GM12878 (cell line): ENCODE measurements at regions not wholly inside any gene's neighbourhood (a gene's known extent, or its start where the extent isn't known, plus 50 kb on each side); places are given as distances from the start of the nearest gene placed in this dataset.

ENCODE experiments used
- ATAC-seq: fragments of 200-7000 bp; cut with Tn5 transposase; 3 replicates; pipeline ENCODE4 v1.9.1; 2020; ENCODE audit warnings: mild to moderate bottlenecking, moderate library complexity
- BruUV-seq: library from RNA; stranded (reverse); fragments of 400-500 nt; replicated peaks from 2 replicates; lab custom pipeline; 2021; lab: Mats Ljungman, UMichigan
- CTCF ChIA-PET: fragments of 300-600 bp; sonication (Branson Sonifier 250); formaldehyde crosslinking; extraction: SDS; loops from one replicate; lab custom pipeline; 2021; ENCODE audit warnings: inconsistent platforms; lab: Yijun Ruan, JAX
- POLR2A ChIA-PET: fragments of 350-600 bp; formaldehyde crosslinking; extraction: SDS; loops from one replicate; lab custom pipeline; 2021; ENCODE audit warnings: inconsistent platforms; lab: Charles Lee
- RAD21 ChIA-PET: fragments of 300-600 bp; sonication (Branson Sonifier 250); formaldehyde crosslinking; loops from one replicate; lab custom pipeline; 2023; ENCODE audit warnings: antibody characterized with exemption; ENCODE audit not compliant: unreplicated experiment; lab: Charles Lee
- SMC1A ChIA-PET: fragments of 300-600 bp; sonication (Branson Sonifier 250); formaldehyde crosslinking; loops from one replicate; lab custom pipeline; 2023; ENCODE audit not compliant: unreplicated experiment, uncharacterized antibody; lab: Charles Lee
- DNase-seq: peaks from one replicate; pipeline ENCODE4 v3.0.0-alpha.2; 2011; ENCODE audit warnings: low read depth, low spot score
- FAIRE-seq: peaks from 3 replicates; lab custom pipeline; 2011; peaks lifted over from hg19 to GRCh38; lab: Jason Lieb, UNC
- H2AFZ ChIP-seq: 2 replicates; pipeline ENCODE4 v1.6.0; 2011; ENCODE audit warnings: low read depth, low read length, control low read depth; ENCODE audit not compliant: control insufficient read depth
- H3K27ac ChIP-seq: 2 replicates; pipeline ENCODE4 v1.5.1; 2011; ENCODE audit warnings: control low read depth; ENCODE audit not compliant: control insufficient read depth, insufficient read depth
- H3K27me3 ChIP-seq, 2 experiments: replicated peaks in 1 of 2; 2 replicates each; pipeline versions ENCODE4 v1.6.0 to v1.6.1; 2011; ENCODE audit warnings: low read length in 1 of 2; ENCODE audit not compliant: control insufficient read depth in 2 of 2, insufficient read depth in 2 of 2
- H3K36me3 ChIP-seq, 2 experiments: 2 replicates each; pipeline ENCODE4 v1.5.1; 2011; ENCODE audit warnings: low read length in 1 of 2; ENCODE audit not compliant: control insufficient read depth in 2 of 2, insufficient read depth in 2 of 2
- H3K4me1 ChIP-seq: 2 replicates; pipeline ENCODE4 v1.6.1; 2011; ENCODE audit warnings: mild to moderate bottlenecking, low read length, moderate library complexity, mixed read lengths; ENCODE audit not compliant: control insufficient read depth, insufficient read depth
- H3K4me2 ChIP-seq: 2 replicates; pipeline ENCODE4 v1.6.0; 2011; ENCODE audit warnings: control low read depth; ENCODE audit not compliant: control insufficient read depth, insufficient read depth
- H3K4me3 ChIP-seq: fragments of 200-600 bp; sonication (generic); 2 replicates; pipeline ENCODE4 v1.5.1; 2016
- H3K79me2 ChIP-seq: 2 replicates; pipeline ENCODE4 v1.6.0; 2011; ENCODE audit warnings: low read length; ENCODE audit not compliant: control insufficient read depth, insufficient read depth
- H3K9ac ChIP-seq: 2 replicates; pipeline ENCODE4 v1.8.0; 2011; ENCODE audit warnings: low read length, control low read depth, mixed read lengths; ENCODE audit not compliant: control insufficient read depth, insufficient read depth
- H3K9me3 ChIP-seq: replicated peaks from 3 replicates; pipeline ENCODE4 v1.5.1; 2011; ENCODE audit warnings: mild to moderate bottlenecking, low read length; ENCODE audit not compliant: control insufficient read depth, insufficient read depth
- H4K20me1 ChIP-seq: 2 replicates; pipeline ENCODE4 v1.6.0; 2011; ENCODE audit not compliant: control insufficient read depth, insufficient read depth
- HCFC1 ChIP-seq: fragments of 150-350 bp; IDR thresholded peaks from 2 replicates; pipeline ENCODE4 v1.6.1; 2014; ENCODE audit warnings: low read length
- IKZF1 ChIP-seq: fragments of 450-650 bp; conservative IDR thresholded peaks from 2 replicates; pipeline ENCODE4 v1.6.1; 2017; ENCODE audit warnings: antibody characterized with exemption, mild to moderate bottlenecking
- IRF4 ChIP-seq: IDR thresholded peaks from 2 replicates; pipeline ENCODE4 v1.6.1; 2011; ENCODE audit warnings: low read depth, low read length
- KLF5 ChIP-seq: fragments of 450-650 bp; IDR thresholded peaks from 2 replicates; pipeline ENCODE4 v1.6.1; 2014; ENCODE audit warnings: mild to moderate bottlenecking; ENCODE audit not compliant: partially characterized antibody
- NR2C2 ChIP-seq: IDR thresholded peaks from 2 replicates; pipeline ENCODE4 v1.6.1; 2011; ENCODE audit warnings: borderline replicate concordance, low read depth; ENCODE audit not compliant: control insufficient read depth, insufficient read length
- NR2F1 ChIP-seq: fragments of 450-650 bp; conservative IDR thresholded peaks from 2 replicates; pipeline ENCODE4 v1.6.1; 2017; ENCODE audit warnings: mild to moderate bottlenecking
- SREBF1 ChIP-seq: IDR thresholded peaks from 2 replicates; pipeline ENCODE4 v1.6.1; 2012; ENCODE audit warnings: mild to moderate bottlenecking, low read length
- SREBF2 ChIP-seq: IDR thresholded peaks from 2 replicates; pipeline ENCODE4 v1.6.1; 2012; ENCODE audit warnings: mild to moderate bottlenecking, low read length
- WGBS: methylation state at CpG from one replicate; pipeline ENCODE4 v1.1.6; 2016; ENCODE audit warnings: low lambda C conversion rate; ENCODE audit not compliant: insufficient replicate concordance, insufficient coverage; ENCODE audit errors: missing lambda C conversion rate; 5-methylcytosine and 5-hydroxymethylcytosine counted together
- in situ Hi-C: fragments of 300-500 bp; cut with MboI; formaldehyde crosslinking; loops from 9 replicates; pipeline ENCODE4 v1.14.3; 2018; ENCODE audit warnings: mixed read lengths
- intact Hi-C: fragments of 100-400 bp; cut with micrococcal nuclease; formaldehyde crosslinking; loops from one replicate; pipeline ENCODE4 v1.14.2; 2022; ENCODE audit not compliant: unreplicated experiment
- TF ChIP-seq, protein P1 (sequence below): IDR thresholded peaks from 2 replicates; pipeline ENCODE4 v1.6.1; 2012; ENCODE audit warnings: improper control_type of control experiment, low read depth, low read length; ENCODE audit not compliant: insufficient replicate concordance
- TF ChIP-seq, protein P2 (sequence below): IDR thresholded peaks from 2 replicates; pipeline ENCODE4 v1.6.1; 2011; ENCODE audit warnings: low read depth, low read length, improper control_type of control experiment, borderline replicate concordance

GRCh38 chr6:119612176-119612891 lies 262.8 kb upstream of the MAN1A1 start:
- no peaks in the 10 kb centered on the region; the same call in 2 of the 3 replicates for H3K9me3 ChIP-seq
- TF ChIP-seq NR2F1: no peak
- no peak for TF ChIP-seq IRF4
- no peak for TF ChIP-seq SREBF1
- TF ChIP-seq NR2C2: no peak
- TF ChIP-seq, protein P1, sequence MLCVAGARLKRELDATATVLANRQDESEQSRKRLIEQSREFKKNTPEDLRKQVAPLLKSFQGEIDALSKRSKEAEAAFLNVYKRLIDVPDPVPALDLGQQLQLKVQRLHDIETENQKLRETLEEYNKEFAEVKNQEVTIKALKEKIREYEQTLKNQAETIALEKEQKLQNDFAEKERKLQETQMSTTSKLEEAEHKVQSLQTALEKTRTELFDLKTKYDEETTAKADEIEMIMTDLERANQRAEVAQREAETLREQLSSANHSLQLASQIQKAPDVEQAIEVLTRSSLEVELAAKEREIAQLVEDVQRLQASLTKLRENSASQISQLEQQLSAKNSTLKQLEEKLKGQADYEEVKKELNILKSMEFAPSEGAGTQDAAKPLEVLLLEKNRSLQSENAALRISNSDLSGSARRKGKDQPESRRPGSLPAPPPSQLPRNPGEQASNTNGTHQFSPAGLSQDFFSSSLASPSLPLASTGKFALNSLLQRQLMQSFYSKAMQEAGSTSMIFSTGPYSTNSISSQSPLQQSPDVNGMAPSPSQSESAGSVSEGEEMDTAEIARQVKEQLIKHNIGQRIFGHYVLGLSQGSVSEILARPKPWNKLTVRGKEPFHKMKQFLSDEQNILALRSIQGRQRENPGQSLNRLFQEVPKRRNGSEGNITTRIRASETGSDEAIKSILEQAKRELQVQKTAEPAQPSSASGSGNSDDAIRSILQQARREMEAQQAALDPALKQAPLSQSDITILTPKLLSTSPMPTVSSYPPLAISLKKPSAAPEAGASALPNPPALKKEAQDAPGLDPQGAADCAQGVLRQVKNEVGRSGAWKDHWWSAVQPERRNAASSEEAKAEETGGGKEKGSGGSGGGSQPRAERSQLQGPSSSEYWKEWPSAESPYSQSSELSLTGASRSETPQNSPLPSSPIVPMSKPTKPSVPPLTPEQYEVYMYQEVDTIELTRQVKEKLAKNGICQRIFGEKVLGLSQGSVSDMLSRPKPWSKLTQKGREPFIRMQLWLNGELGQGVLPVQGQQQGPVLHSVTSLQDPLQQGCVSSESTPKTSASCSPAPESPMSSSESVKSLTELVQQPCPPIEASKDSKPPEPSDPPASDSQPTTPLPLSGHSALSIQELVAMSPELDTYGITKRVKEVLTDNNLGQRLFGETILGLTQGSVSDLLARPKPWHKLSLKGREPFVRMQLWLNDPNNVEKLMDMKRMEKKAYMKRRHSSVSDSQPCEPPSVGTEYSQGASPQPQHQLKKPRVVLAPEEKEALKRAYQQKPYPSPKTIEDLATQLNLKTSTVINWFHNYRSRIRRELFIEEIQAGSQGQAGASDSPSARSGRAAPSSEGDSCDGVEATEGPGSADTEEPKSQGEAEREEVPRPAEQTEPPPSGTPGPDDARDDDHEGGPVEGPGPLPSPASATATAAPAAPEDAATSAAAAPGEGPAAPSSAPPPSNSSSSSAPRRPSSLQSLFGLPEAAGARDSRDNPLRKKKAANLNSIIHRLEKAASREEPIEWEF: no peak
- no peak for TF ChIP-seq SREBF2
- no peak for TF ChIP-seq HCFC1
- TF ChIP-seq KLF5: no peak
- TF ChIP-seq, protein P2, sequence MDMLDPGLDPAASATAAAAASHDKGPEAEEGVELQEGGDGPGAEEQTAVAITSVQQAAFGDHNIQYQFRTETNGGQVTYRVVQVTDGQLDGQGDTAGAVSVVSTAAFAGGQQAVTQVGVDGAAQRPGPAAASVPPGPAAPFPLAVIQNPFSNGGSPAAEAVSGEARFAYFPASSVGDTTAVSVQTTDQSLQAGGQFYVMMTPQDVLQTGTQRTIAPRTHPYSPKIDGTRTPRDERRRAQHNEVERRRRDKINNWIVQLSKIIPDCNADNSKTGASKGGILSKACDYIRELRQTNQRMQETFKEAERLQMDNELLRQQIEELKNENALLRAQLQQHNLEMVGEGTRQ: no peak
- TF ChIP-seq IKZF1: no peak
- CTCF ChIA-PET: interaction anchor here (0.7 kb wide), 1 partner anchor 29 kb away, joined by 3 read pairs; no protein-coding TSS in a partner anchor
- intact Hi-C loops: no loop called here
- H3K36me3 ChIP-seq: no peaks in the 10 kb centered on the region
- no peak overlapping the region for H3K27ac ChIP-seq
- no peaks in the 10 kb centered on the region for H4K20me1 ChIP-seq
- no TSS peak for BruUV-seq
- SMC1A ChIA-PET: interaction anchor here (0.6 to 1.0 kb wide), 4 partner anchors 26 to 262 kb away, joined by 3 to 4 read pairs (median 3); no protein-coding TSS in a partner anchor
- RAD21 ChIA-PET: no interaction called here
- no peak overlapping the region for H3K4me2 ChIP-seq
- no peak overlapping the region for H3K9ac ChIP-seq
- FAIRE-seq (no peak), DNase-seq (no peak), ATAC-seq (no peak)
- 47% methylated on average over 3 of the region's 3 CpGs for WGBS
- in situ Hi-C loops: no loop called here
- no peaks in the 10 kb centered on the region for H3K27me3 ChIP-seq
- POLR2A ChIA-PET: no interaction called here
- H3K4me3 ChIP-seq: no peak overlapping the region
- H3K4me1 ChIP-seq: peaks cover 3% of the 10 kb centered on the region; the same call in 1 of the 2 replicates
- no peaks in the 10 kb centered on the region for H3K79me2 ChIP-seq
- H2AFZ ChIP-seq: no peak overlapping the region
